IMR-90 (cell line): ENCODE measurements at regions not wholly inside any gene's neighbourhood (a gene's known extent, or its start where the extent isn't known, plus 50 kb on each side); places are given as distances from the start of the nearest gene placed in this dataset.

Experiments used
- ATAC-seq: fragments of 200-7000 bp; cut with Tn5 transposase; 2 replicates; pipeline ENCODE4 v1.9.1; 2020; ENCODE audit warnings: low read depth, mild to moderate bottlenecking, moderate library complexity
- BruUV-seq: library from RNA; stranded (reverse); fragments of 400-500 nt; replicated peaks from 2 replicates; lab custom pipeline; 2021; lab: Mats Ljungman, UMichigan
- CTCF ChIA-PET: fragments of 300-600 bp; formaldehyde crosslinking; extraction: SDS; loops from one replicate; lab custom pipeline; 2021; ENCODE audit warnings: antibody characterized with exemption; lab: Yijun Ruan, JAX
- POLR2A ChIA-PET: fragments of 300-600 bp; sonication (Branson Sonifier 250); formaldehyde crosslinking; loops from one replicate; lab custom pipeline; 2022; ENCODE audit warnings: antibody characterized with exemption; ENCODE audit not compliant: unreplicated experiment; lab: Charles Lee
- DNase-seq: peaks from one replicate; pipeline ENCODE4 v3.0.0; 2013
- H2AFZ ChIP-seq: replicated peaks from 2 replicates; pipeline ENCODE3; 2013; ENCODE audit warnings: low read length, mild to moderate bottlenecking; ENCODE audit not compliant: poor library complexity
- H2AK5ac ChIP-seq: 2 replicates; pipeline ENCODE4 v1.6.1; 2013; ENCODE audit warnings: low read depth, low read length, inconsistent platforms
- H2AK9ac ChIP-seq: replicated peaks from 2 replicates; pipeline ENCODE3; 2013; ENCODE audit warnings: mild to moderate bottlenecking, low read depth, low read length, moderate library complexity; ENCODE audit not compliant: poor library complexity
- H2BK120ac ChIP-seq: 2 replicates; pipeline ENCODE4 v1.6.1; 2013; ENCODE audit warnings: low read depth, low read length, inconsistent platforms
- H2BK15ac ChIP-seq: 3 replicates; pipeline ENCODE4 v1.6.1; 2013; ENCODE audit warnings: low read depth, low read length, inconsistent platforms
- H2BK20ac ChIP-seq: 2 replicates; pipeline ENCODE4 v1.6.1; 2013; ENCODE audit warnings: low read depth, mild to moderate bottlenecking, inconsistent platforms, low read length, moderate library complexity
- H2BK5ac ChIP-seq: 2 replicates; pipeline ENCODE4 v1.6.1; 2013; ENCODE audit warnings: mild to moderate bottlenecking, low read depth, low read length, inconsistent platforms; ENCODE audit not compliant: poor library complexity, severe bottlenecking
- H3K14ac ChIP-seq: replicated peaks from 2 replicates; pipeline ENCODE4 v1.6.1; 2013; ENCODE audit warnings: low read depth, low read length, inconsistent platforms
- H3K18ac ChIP-seq: 2 replicates; pipeline ENCODE4 v1.6.1; 2013; ENCODE audit warnings: low read depth, low read length, control low read depth
- H3K23ac ChIP-seq: 2 replicates; pipeline ENCODE4 v1.6.1; 2013; ENCODE audit warnings: low read depth, low read length, inconsistent platforms
- H3K27ac ChIP-seq: 2 replicates; pipeline ENCODE4 v1.5.1; 2013; ENCODE audit warnings: mild to moderate bottlenecking, control low read depth, low read length; ENCODE audit not compliant: insufficient read depth
- H3K27me3 ChIP-seq: 2 replicates; pipeline ENCODE4 v1.6.1; 2013; ENCODE audit warnings: low read length; ENCODE audit not compliant: control insufficient read depth, insufficient read depth
- H3K36me3 ChIP-seq: 2 replicates; pipeline ENCODE4 v1.6.1; 2013; ENCODE audit warnings: low read length, mixed read lengths; ENCODE audit not compliant: control insufficient read depth, insufficient read depth
- H3K4ac ChIP-seq: 2 replicates; pipeline ENCODE4 v1.6.1; 2013; ENCODE audit warnings: low read depth, low read length, inconsistent platforms
- H3K4me1 ChIP-seq: 2 replicates; pipeline ENCODE4 v1.6.1; 2013; ENCODE audit warnings: low read length, mixed read lengths; ENCODE audit not compliant: control insufficient read depth, insufficient read depth
- H3K4me2 ChIP-seq: 2 replicates; pipeline ENCODE4 v1.6.1; 2013; ENCODE audit warnings: low read depth, mild to moderate bottlenecking, control low read depth, low read length, moderate library complexity
- H3K4me3 ChIP-seq: 2 replicates; pipeline ENCODE4 v1.5.1; 2013; ENCODE audit warnings: low read depth, mild to moderate bottlenecking, control low read depth, low read length, moderate library complexity; ENCODE audit not compliant: insufficient read depth
- H3K56ac ChIP-seq: 2 replicates; pipeline ENCODE4 v1.6.1; 2013; ENCODE audit warnings: low read length, inconsistent platforms; ENCODE audit not compliant: insufficient read depth; ENCODE audit errors: extremely low read depth
- H3K79me1 ChIP-seq, 2 experiments: 2 replicates each; pipeline ENCODE4 v1.6.1; 2013; ENCODE audit warnings: low read length in 2 of 2, inconsistent platforms in 1 of 2, low read depth in 1 of 2
- H3K9ac ChIP-seq: 2 replicates; pipeline ENCODE4 v1.6.1; 2013; ENCODE audit warnings: low read depth, low read length, control low read depth
- H3K9me1 ChIP-seq: 2 replicates; pipeline ENCODE4 v1.6.1; 2013; ENCODE audit warnings: low read length, inconsistent platforms; ENCODE audit not compliant: insufficient read depth
- H3K9me3 ChIP-seq: 2 replicates; pipeline ENCODE4 v1.6.1; 2013; ENCODE audit warnings: low read length; ENCODE audit not compliant: control insufficient read depth, insufficient read depth
- H4K20me1 ChIP-seq: 2 replicates; pipeline ENCODE4 v1.6.1; 2013; ENCODE audit warnings: low read length, inconsistent platforms; ENCODE audit not compliant: insufficient read depth
- H4K5ac ChIP-seq: 2 replicates; pipeline ENCODE4 v1.6.1; 2013; ENCODE audit warnings: mild to moderate bottlenecking, low read depth, low read length, control low read depth
- H4K8ac ChIP-seq, 2 experiments: 2 replicates each; pipeline ENCODE4 v1.6.1; 2013; ENCODE audit warnings: low read depth in 2 of 2, low read length in 2 of 2, control low read depth in 1 of 2, inconsistent platforms in 1 of 2
- H4K91ac ChIP-seq: 2 replicates; pipeline ENCODE4 v1.6.1; 2013; ENCODE audit warnings: low read depth, low read length, inconsistent platforms; ENCODE audit not compliant: insufficient read depth
- CEBPB ChIP-seq: IDR thresholded peaks from 2 replicates; pipeline ENCODE4 v1.6.1; 2012; ENCODE audit warnings: low read depth, low read length, improper control_type of control experiment
- FOS ChIP-seq: fragments of 150-350 bp; IDR thresholded peaks from 2 replicates; pipeline ENCODE4 v1.6.1; 2016; ENCODE audit warnings: low read depth, low read length
- MAFK ChIP-seq: IDR thresholded peaks from 2 replicates; pipeline ENCODE4 v1.6.1; 2012; ENCODE audit warnings: low read depth, low read length, improper control_type of control experiment
- MAZ ChIP-seq: IDR thresholded peaks from 2 replicates; pipeline ENCODE4 v1.6.1; 2012; ENCODE audit warnings: low read depth, mild to moderate bottlenecking, low read length, improper control_type of control experiment, moderate library complexity, borderline replicate concordance
- NFE2L2 ChIP-seq: fragments of 150-350 bp; IDR thresholded peaks from 2 replicates; pipeline ENCODE4 v1.6.1; 2016; ENCODE audit warnings: low read depth, mild to moderate bottlenecking, low read length
- RAD21 ChIP-seq: IDR thresholded peaks from 2 replicates; pipeline ENCODE4 v1.6.1; 2012; ENCODE audit warnings: low read length, improper control_type of control experiment
- RFX5 ChIP-seq: IDR thresholded peaks from 2 replicates; pipeline ENCODE4 v1.8.0; 2012; ENCODE audit warnings: low read depth, mild to moderate bottlenecking, low read length, moderate library complexity
- dilution Hi-C: fragments of 300-500 bp; cut with HindIII; formaldehyde crosslinking; loops from one replicate; pipeline ENCODE4 v1.14.3; 2018; ENCODE audit warnings: low sequenced_read_pairs; ENCODE audit not compliant: unreplicated experiment
- in situ Hi-C: fragments of 300-500 bp; cut with MboI; formaldehyde crosslinking; loops from 3 replicates; pipeline ENCODE4 v1.14.3; 2019; ENCODE audit warnings: low sequenced_read_pairs, inconsistent platforms, mixed read lengths
- intact Hi-C: fragments of 100-400 bp; cut with micrococcal nuclease; formaldehyde crosslinking; loops from 2 replicates; pipeline ENCODE4 v1.10.0; 2022

DNA sequence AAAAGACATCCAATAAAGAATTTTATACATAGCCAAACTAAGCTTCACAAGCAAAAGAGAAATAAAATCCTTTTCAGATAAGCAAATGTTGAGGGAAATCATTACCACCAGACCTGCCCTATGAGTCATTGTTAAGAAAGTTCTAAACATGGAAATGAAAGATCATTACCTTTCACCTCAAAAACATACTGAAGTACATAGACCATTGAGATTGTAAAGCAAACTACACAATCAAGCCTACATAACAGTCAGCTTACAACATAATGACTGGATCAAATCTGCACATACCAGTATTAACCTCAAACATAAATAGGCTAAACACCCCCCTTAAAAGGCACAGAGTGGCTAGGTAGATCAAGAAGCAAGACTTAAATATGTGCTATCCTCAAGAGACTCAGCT, 501.0 kb upstream of the LUZP2 start:
- Histone ChIP-seq H4K5ac (no peak overlapping the region), H2AK5ac (no peak overlapping the region), H3K4me3 (no peak overlapping the region), H3K4me1 (peaks cover 18% of the 10 kb centered on the region), H3K9me1 (peaks cover 16% of the 10 kb centered on the region), H3K9me3 (peaks cover 17% of the 10 kb centered on the region), H2AK9ac (no peak overlapping the region), H3K56ac (no peak overlapping the region), H3K27me3 (no peaks in the 10 kb centered on the region), H2BK120ac (peak overlapping the region; percentile 94), H2BK15ac (no peak overlapping the region), H3K18ac (no peak overlapping the region; the same call in 1 of the 2 replicates), H4K91ac (0 out of 2 replicates have a peak overlapping the region, but pooled peaks have one; percentile 94), H2AFZ (no peak overlapping the region), H3K36me3 (no peaks in the 10 kb centered on the region; the same call in 1 of the 2 replicates), H2BK5ac (peak overlapping the region; percentile 97), H3K9ac (no peak overlapping the region), H4K8ac (peak overlapping the region; percentile 85 to 93; a peak in 3 of 4 replicates), H2BK20ac (peak overlapping the region; percentile 84), H3K23ac (no peak overlapping the region), H3K79me1 (peaks cover 0 to 6% of the 10 kb centered on the region in 2 experiments; a peak in 1 of 4 replicates), H3K14ac (no peak overlapping the region), H3K27ac (no peak overlapping the region), H3K4ac (peak overlapping the region; percentile 88; the same call in 1 of the 2 replicates), H3K4me2 (no peak overlapping the region), H4K20me1 (no peaks in the 10 kb centered on the region)
- peak; percentile 81; the same call in 1 of the 2 replicates for TF ChIP-seq FOS
- peak; percentile 52 for TF ChIP-seq CEBPB
- no peak for TF ChIP-seq MAFK
- TF ChIP-seq NFE2L2, result peak; percentile 14; the same call in 1 of the 2 replicates
- no peak for TF ChIP-seq MAZ
- TF ChIP-seq RFX5, result no peak
- TF ChIP-seq RAD21, result no peak
- ChIA-PET CTCF (interaction anchor here (0.7 kb wide), 1 partner anchor 991 kb away, joined by 3 read pairs; no protein-coding TSS in a partner anchor), POLR2A (interaction anchor here (0.6 kb wide), 1 partner anchor 1118 kb away, joined by 3 read pairs; no protein-coding TSS in a partner anchor)
- BruUV-seq, result no TSS peak
- dilution Hi-C loops, result no loop called here
- DNase-seq (peak; percentile 96), ATAC-seq (peak; percentile 79)
- in situ Hi-C loops, result no loop called here
- intact Hi-C loops, result loop anchor here (5.0 to 10.0 kb wide), 3 partner anchors 81 to 1121 kb away; no protein-coding TSS in a partner anchor
